SK-N-SH treated with all-trans-retinoic acid at 6 μM for 48 hours (cell line): ENCODE measurements at regions not wholly inside any gene's neighbourhood (a gene's known extent, or its start where the extent isn't known, plus 50 kb on each side); places are given as distances from the start of the nearest gene placed in this dataset.

ENCODE experiments used
- CREB5 ChIP-seq: fragments of 250-450 bp; sonication (Bioruptor Pico); IDR thresholded peaks from 2 replicates; pipeline ENCODE4 v1.5.1; 2020; ENCODE audit warnings: low read depth, mild to moderate bottlenecking, moderate library complexity
- ISL1 ChIP-seq: fragments of 250-450 bp; sonication (Bioruptor Pico); IDR thresholded peaks from 2 replicates; pipeline ENCODE4 v2.1.2; 2022; ENCODE audit warnings: mild to moderate bottlenecking, moderate library complexity
- PATZ1 ChIP-seq: fragments of 250-450 bp; sonication (Bioruptor Pico); IDR thresholded peaks from 2 replicates; pipeline ENCODE4 v1.8.0; 2020; ENCODE audit warnings: mild to moderate bottlenecking, moderate library complexity, borderline replicate concordance
- POU6F1 ChIP-seq: fragments of 250-450 bp; sonication (Bioruptor Pico); IDR thresholded peaks from 2 replicates; pipeline ENCODE4 v1.8.0; 2021; ENCODE audit warnings: low read depth, mild to moderate bottlenecking, moderate library complexity, borderline replicate concordance
- TCF4 ChIP-seq: fragments of 250-450 bp; sonication (Bioruptor Pico); IDR thresholded peaks from 2 replicates; pipeline ENCODE4 v1.8.0; 2021; ENCODE audit warnings: mild to moderate bottlenecking, moderate library complexity, borderline replicate concordance
- ZC3H10 ChIP-seq: fragments of 250-450 bp; sonication (Bioruptor Pico); IDR thresholded peaks from 2 replicates; pipeline ENCODE4 v1.5.1; 2021; ENCODE audit warnings: mild to moderate bottlenecking, moderate library complexity
- ZFP3 ChIP-seq: fragments of 250-450 bp; sonication (Bioruptor Pico); IDR thresholded peaks from 2 replicates; pipeline ENCODE4 v1.5.0; 2020; ENCODE audit warnings: mild to moderate bottlenecking, moderate library complexity
- ZFP30 ChIP-seq: fragments of 450-650 bp; formaldehyde crosslinking; IDR thresholded peaks from 2 replicates; pipeline ENCODE4 v1.5.0; 2022; ENCODE audit warnings: mild to moderate bottlenecking, moderate library complexity
- ZNF70 ChIP-seq: fragments of 450-650 bp; formaldehyde crosslinking; IDR thresholded peaks from 2 replicates; pipeline ENCODE4 v1.5.0; 2020; ENCODE audit warnings: mild to moderate bottlenecking, moderate library complexity

- TF ChIP-seq CREB5 (CRISPR knock-in tag) (no peak), ZFP30 (CRISPR knock-in tag) (no peak), PATZ1 (CRISPR knock-in tag) (no peak), ZC3H10 (CRISPR knock-in tag) (no peak), ZFP3 (CRISPR knock-in tag) (no peak), ISL1 (CRISPR knock-in tag) (no peak), ZNF70 (CRISPR knock-in tag) (no peak), POU6F1 (CRISPR knock-in tag) (no peak), TCF4 (CRISPR knock-in tag) (no peak)
Measured at GRCh38 chr12:93101367-93101766, 172.3 kb upstream of the EEA1 start.
